ENCODE measurements at regions not wholly inside any gene's neighbourhood (a gene's known extent, or its start where the extent isn't known, plus 50 kb on each side); places are given as distances from the start of the nearest gene placed in this dataset.
"Not testable (repeated sequence)": the region's sequence is repeated elsewhere in the genome, so short reads cannot be mapped to it uniquely, and the experiment has no call there.

DNA sequence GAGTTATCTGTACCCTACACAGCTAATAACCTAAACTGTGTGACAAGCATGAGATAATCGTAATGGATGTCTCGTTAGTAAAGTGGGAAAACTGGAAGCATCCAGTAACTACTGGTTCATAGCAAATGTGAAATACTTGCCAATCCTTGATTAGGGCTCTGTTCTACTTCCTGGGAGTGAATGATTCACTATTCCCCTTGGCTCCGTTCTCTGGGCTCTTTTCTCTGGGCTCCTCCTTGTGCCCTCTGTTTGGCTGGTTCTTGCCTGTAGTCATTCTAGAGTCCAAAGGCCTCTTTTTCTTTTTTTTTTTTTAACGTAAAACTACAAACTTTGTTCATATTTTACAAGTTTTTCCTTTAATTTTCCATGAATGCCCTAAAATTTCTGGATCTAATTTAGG, 465.8 kb upstream of the PLXNA2 start:
- Histone ChIP-seq H3K27ac (ENCODE audit: low read length) (no peak overlapping the region), H3K9me3 (ENCODE audit: control insufficient read depth, low read depth, low read length) (no peaks in the 10 kb centered on the region), H3K36me3 (ENCODE audit: control insufficient read depth, low read depth, low read length) (no peaks in the 10 kb centered on the region), H3K4me3 (ENCODE audit: low read length) (no peak overlapping the region), H3K4me1 (ENCODE audit: control insufficient read depth, low read depth, low read length) (no peaks in the 10 kb centered on the region), H3K27me3 (ENCODE audit: control insufficient read depth, insufficient read depth, low read length) (no peaks in the 10 kb centered on the region), H3K9ac (ENCODE audit: low read length) (no peak overlapping the region)

DNA sequence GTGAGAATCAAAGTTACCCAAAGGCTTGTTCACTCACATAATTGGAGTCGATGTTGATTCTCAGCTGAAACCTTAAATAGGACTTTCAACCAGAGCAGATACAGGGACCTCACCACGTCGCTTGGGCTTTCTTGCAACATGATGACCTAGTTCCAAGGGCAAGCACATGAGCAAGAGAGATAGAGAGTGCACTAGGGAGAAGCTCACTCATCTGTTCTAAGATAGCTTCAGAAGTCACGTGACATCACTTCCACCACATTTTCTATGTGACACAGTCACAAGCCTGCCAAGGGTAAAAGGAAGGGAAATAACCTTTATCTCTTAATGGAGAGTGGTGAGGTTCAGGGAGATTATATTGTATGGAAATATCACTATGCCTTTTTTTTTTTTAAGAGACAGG, 470.1 kb upstream of the PLXNA2 start:
- H3K4me1 ChIP-seq (ENCODE audit: control insufficient read depth, low read depth, low read length), result peaks cover 3% of the 10 kb centered on the region
- H3K36me3 ChIP-seq (ENCODE audit: control insufficient read depth, low read depth, low read length), result no peaks in the 10 kb centered on the region
- H3K27ac ChIP-seq (ENCODE audit: low read length), result no peak overlapping the region
- no peaks in the 10 kb centered on the region for H3K9me3 ChIP-seq (ENCODE audit: control insufficient read depth, low read depth, low read length)
- H3K27me3 ChIP-seq (ENCODE audit: control insufficient read depth, insufficient read depth, low read length), result no peaks in the 10 kb centered on the region
- no peak overlapping the region for H3K4me3 ChIP-seq (ENCODE audit: low read length)
- no peak overlapping the region for H3K9ac ChIP-seq (ENCODE audit: low read length)

DNA sequence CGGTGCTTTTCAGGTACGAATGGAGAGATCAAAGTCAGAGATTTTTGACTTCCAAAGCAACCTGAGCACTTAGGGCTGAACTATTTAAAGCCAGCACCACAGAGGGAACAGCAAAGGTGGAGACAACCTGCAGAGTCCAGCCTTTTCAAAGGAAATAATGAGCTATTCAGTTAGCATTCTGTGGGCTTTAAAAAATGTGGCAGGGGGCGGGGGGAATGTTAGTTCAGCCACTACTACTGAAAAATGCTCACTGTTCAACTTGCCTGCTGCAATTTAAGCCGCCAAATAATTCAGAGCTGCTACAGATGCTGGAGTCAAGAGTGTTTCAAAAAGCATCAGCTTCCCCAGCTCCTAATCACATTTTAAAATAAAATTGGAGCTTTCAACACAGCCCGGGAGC, 473.3 kb upstream of the PLXNA2 start:
- H3K36me3 ChIP-seq (ENCODE audit: control insufficient read depth, low read depth, low read length), result no peaks in the 10 kb centered on the region
- peaks cover 3% of the 10 kb centered on the region for H3K4me1 ChIP-seq (ENCODE audit: control insufficient read depth, low read depth, low read length)
- H3K27ac ChIP-seq (ENCODE audit: low read length), result no peak overlapping the region
- no peak overlapping the region for H3K9ac ChIP-seq (ENCODE audit: low read length)
- no peak overlapping the region for H3K4me3 ChIP-seq (ENCODE audit: low read length)
- no peaks in the 10 kb centered on the region for H3K9me3 ChIP-seq (ENCODE audit: control insufficient read depth, low read depth, low read length)
- H3K27me3 ChIP-seq (ENCODE audit: control insufficient read depth, insufficient read depth, low read length), result no peaks in the 10 kb centered on the region

DNA sequence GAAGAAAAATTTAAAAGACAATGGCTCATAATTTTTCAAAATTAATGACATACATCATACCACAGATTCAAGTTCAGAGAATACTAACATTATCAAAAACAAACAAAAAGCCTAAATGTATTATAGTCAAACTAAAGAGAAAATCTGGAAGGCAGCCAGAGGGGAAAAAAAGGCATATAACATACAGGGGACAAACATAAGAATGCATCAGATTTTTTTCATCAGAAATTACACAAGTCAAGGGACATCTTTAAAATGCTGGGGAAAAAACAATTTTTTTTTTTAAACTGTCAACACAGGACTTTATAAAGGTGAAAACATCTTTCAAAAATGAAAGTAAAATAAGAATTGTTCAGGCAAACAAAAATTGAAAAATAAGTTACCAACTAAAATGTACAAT, 478.4 kb upstream of the PLXNA2 start:
- H3K36me3 ChIP-seq (ENCODE audit: control insufficient read depth, low read depth, low read length), result no peaks in the 10 kb centered on the region
- H3K9ac ChIP-seq (ENCODE audit: low read length), result no peak overlapping the region
- H3K4me1 ChIP-seq (ENCODE audit: control insufficient read depth, low read depth, low read length), result peaks cover 1% of the 10 kb centered on the region
- no peak overlapping the region for H3K4me3 ChIP-seq (ENCODE audit: low read length)
- no peaks in the 10 kb centered on the region for H3K9me3 ChIP-seq (ENCODE audit: control insufficient read depth, low read depth, low read length)
- no peak overlapping the region for H3K27ac ChIP-seq (ENCODE audit: low read length)
- H3K27me3 ChIP-seq (ENCODE audit: control insufficient read depth, insufficient read depth, low read length), result no peaks in the 10 kb centered on the region

DNA sequence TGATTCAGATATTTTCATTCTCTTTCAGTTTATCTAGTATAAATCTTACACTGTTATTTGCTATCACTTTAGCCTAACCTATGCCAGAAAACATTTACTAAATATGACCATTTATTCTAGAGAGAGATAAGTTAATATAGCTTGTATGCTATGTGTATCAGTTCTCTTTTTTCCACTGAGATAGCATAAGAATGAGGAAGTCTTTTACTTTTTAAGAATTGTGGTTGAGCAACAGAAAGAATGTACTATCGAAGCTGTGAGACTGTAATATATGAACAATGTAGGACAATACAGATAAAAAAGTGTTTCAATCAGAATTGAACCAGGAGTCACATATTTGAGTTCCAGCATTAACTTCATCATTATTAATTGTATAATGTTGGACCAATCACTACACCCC, 479.9 kb upstream of the PLXNA2 start:
- Histone ChIP-seq H3K36me3 (ENCODE audit: control insufficient read depth, low read depth, low read length) (no peaks in the 10 kb centered on the region), H3K9ac (ENCODE audit: low read length) (no peak overlapping the region), H3K27ac (ENCODE audit: low read length) (no peak overlapping the region), H3K9me3 (ENCODE audit: control insufficient read depth, low read depth, low read length) (no peaks in the 10 kb centered on the region), H3K4me3 (ENCODE audit: low read length) (no peak overlapping the region), H3K27me3 (ENCODE audit: control insufficient read depth, insufficient read depth, low read length) (no peaks in the 10 kb centered on the region), H3K4me1 (ENCODE audit: control insufficient read depth, low read depth, low read length) (no peaks in the 10 kb centered on the region)

DNA sequence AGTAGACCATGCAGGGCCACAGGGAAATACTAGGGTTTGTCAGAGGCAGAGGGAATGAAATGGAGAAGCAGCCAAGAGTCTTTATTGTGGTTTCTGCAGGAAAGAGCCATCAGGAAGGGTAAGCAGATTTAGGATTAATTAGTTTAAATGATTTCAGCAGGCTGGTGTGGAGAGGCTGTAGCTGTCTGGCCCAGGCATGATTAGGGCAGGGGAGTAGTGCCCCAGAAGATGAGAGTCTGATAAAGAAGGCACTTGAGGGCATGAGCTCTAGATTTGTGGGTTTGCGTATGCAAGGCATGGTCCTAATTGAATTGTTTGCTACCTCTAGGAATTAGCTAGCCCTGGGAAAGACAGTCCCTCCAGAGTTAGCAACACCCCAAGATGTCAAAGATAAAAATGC, 484.6 kb upstream of the PLXNA2 start:
- H3K27me3 ChIP-seq (ENCODE audit: control insufficient read depth, insufficient read depth, low read length), result no peaks in the 10 kb centered on the region
- no peak overlapping the region for H3K4me3 ChIP-seq (ENCODE audit: low read length)
- H3K4me1 ChIP-seq (ENCODE audit: control insufficient read depth, low read depth, low read length), result peaks cover 9% of the 10 kb centered on the region
- H3K9ac ChIP-seq (ENCODE audit: low read length), result no peak overlapping the region
- no peaks in the 10 kb centered on the region for H3K36me3 ChIP-seq (ENCODE audit: control insufficient read depth, low read depth, low read length)
- H3K27ac ChIP-seq (ENCODE audit: low read length), result no peak overlapping the region
- no peaks in the 10 kb centered on the region for H3K9me3 ChIP-seq (ENCODE audit: control insufficient read depth, low read depth, low read length)

DNA sequence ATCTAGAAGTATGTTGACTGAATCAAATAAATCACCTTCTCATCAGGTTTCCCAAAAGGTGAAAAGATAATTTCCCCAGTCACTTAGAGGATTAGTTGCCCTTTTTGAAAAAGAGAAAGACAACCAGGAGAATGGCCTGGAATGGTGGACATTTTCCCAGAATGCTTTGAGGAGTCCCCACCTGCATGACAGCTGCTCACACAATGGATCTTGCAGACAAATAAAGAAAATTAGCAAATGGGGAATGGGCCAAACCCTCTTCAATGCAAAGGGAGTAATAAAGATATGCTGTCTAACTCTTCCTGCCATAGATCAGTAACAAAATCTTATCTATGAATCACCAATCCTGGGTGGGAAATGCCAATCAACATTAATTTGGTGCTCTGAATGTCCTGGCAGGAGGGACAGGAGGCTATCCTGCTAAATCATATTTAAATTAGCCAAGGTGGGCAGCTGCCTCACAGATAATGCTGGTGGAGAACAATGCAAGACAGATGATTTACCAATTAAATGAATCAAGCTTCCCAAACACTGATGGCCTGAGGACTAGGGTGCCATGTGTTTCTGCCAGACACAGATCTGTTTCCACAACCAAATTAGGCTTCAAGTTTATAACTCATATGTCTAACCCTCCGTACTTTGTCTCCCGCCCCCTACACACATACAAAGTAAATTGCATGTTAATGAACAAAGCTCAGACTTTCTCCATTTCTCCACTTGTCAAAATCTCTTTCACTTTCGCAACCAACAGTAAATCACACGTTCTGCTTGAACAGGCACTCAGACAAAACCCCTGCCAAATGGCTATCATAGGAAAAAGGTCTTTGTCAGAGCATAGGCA, 488.0 kb upstream of the PLXNA2 start:
- H3K36me3 ChIP-seq (ENCODE audit: control insufficient read depth, low read depth, low read length), result no peaks in the 10 kb centered on the region
- H3K9me3 ChIP-seq (ENCODE audit: control insufficient read depth, low read depth, low read length), result no peaks in the 10 kb centered on the region
- no peaks in the 10 kb centered on the region for H3K27me3 ChIP-seq (ENCODE audit: control insufficient read depth, insufficient read depth, low read length)
- peaks cover 9% of the 10 kb centered on the region for H3K4me1 ChIP-seq (ENCODE audit: control insufficient read depth, low read depth, low read length)
- H3K27ac ChIP-seq (ENCODE audit: low read length), result no peak overlapping the region
- H3K9ac ChIP-seq (ENCODE audit: low read length), result no peak overlapping the region
- no peak overlapping the region for H3K4me3 ChIP-seq (ENCODE audit: low read length)

DNA sequence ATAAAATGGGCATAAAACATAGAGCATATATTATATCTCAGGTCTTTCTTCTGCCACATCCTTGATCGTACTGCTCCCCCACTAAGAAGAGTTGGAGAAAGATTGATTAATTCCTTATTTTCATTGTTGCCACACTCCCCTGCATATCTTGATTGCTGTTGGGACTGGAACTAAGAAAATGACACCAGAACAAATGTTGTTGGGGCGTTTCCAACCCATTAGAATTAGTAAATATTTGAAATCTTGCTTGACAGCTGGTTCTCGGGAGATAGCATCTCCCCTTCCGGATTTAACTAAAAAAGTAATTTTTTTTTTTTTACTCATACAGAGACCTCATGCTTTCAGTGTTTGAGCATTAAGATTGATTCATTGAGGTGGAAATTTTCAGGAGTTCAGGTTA, 493.0 kb upstream of the PLXNA2 start:
- peaks cover 6% of the 10 kb centered on the region for H3K4me1 ChIP-seq (ENCODE audit: control insufficient read depth, low read depth, low read length)

DNA sequence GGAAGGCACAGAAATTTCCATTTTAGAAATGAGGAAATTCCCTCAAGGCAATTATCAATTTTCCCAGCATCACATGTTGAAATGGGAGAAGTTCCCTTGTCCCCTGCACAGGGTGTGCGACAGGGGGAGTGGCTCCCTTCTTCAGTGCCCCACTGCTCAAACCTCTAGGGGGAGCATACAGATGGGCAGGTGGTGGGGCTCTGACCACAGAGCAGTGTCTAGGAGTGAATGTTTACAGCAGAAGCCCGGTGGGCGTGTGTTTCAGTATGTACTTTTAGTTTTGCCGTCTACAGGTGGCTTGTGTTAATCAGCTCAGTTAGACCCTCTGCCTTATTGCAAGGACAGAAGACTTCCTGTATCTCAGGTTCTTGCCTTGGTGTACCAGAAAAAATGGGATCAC, 493.7 kb upstream of the PLXNA2 start:
- Histone ChIP-seq H3K9ac (ENCODE audit: low read length) (no peak overlapping the region), H3K4me3 (ENCODE audit: low read length) (no peak overlapping the region), H3K27ac (ENCODE audit: low read length) (no peak overlapping the region), H3K4me1 (ENCODE audit: control insufficient read depth, low read depth, low read length) (no peaks in the 10 kb centered on the region), H3K27me3 (ENCODE audit: control insufficient read depth, insufficient read depth, low read length) (no peaks in the 10 kb centered on the region), H3K9me3 (ENCODE audit: control insufficient read depth, low read depth, low read length) (no peaks in the 10 kb centered on the region), H3K36me3 (ENCODE audit: control insufficient read depth, low read depth, low read length) (no peaks in the 10 kb centered on the region)

More for the DNA sequence above, 493.0 kb upstream of the PLXNA2 start:
- Histone ChIP-seq H3K9me3 (ENCODE audit: control insufficient read depth, low read depth, low read length) (no peaks in the 10 kb centered on the region), H3K4me3 (ENCODE audit: low read length) (no peak overlapping the region), H3K27me3 (ENCODE audit: control insufficient read depth, insufficient read depth, low read length) (no peaks in the 10 kb centered on the region), H3K9ac (ENCODE audit: low read length) (no peak overlapping the region), H3K27ac (ENCODE audit: low read length) (no peak overlapping the region), H3K36me3 (ENCODE audit: control insufficient read depth, low read depth, low read length) (no peaks in the 10 kb centered on the region)

DNA sequence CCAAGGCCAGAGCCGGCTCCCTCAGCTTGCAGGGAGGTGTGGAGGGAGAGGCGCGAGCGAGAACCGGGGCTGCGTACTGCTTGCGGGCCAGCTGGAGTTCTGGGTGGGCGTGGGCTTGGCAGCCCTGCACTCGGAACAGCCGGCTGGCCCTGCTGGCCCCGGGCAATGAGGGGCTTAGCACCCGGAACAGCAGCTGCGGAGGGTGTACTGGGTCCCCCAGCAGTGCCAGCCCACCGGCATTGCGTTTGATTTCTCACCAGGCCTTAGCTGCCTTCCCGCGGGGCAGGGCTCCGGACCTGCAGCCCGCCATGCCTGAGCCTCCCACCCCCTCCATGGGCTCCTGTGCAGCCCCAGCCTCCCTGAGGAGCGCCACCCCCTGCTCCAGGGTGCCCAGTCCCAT, 495.5 kb upstream of the PLXNA2 start:
- not testable (repeated sequence) for H3K4me3 ChIP-seq (ENCODE audit: low read length); H3K9ac ChIP-seq (ENCODE audit: low read length); H3K27me3 ChIP-seq (ENCODE audit: control insufficient read depth, insufficient read depth, low read length); H3K36me3 ChIP-seq (ENCODE audit: control insufficient read depth, low read depth, low read length); H3K27ac ChIP-seq (ENCODE audit: low read length); H3K4me1 ChIP-seq (ENCODE audit: control insufficient read depth, low read depth, low read length); H3K9me3 ChIP-seq (ENCODE audit: control insufficient read depth, low read depth, low read length)

DNA sequence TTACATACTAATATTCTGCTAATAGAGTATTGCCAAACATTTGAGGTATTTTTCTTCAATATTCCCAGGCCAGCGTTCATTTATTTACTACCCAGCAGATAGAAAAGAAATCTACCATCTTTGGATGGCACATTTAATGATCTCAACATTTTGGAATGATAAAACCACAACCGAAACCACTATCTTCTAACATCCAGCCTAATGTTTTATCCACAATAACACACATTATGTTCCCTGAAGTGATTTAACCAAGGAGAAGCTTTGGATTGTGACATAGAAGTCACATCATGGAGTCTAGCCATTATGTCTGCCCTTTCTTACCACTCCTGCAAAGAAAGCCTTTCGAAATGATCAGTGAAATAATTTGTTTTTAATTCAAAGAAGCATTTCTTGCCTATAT, 497.1 kb upstream of the PLXNA2 start:
- Histone ChIP-seq H3K27me3 (ENCODE audit: control insufficient read depth, insufficient read depth, low read length) (no peaks in the 10 kb centered on the region), H3K9me3 (ENCODE audit: control insufficient read depth, low read depth, low read length) (no peaks in the 10 kb centered on the region), H3K4me3 (ENCODE audit: low read length) (no peak overlapping the region), H3K27ac (ENCODE audit: low read length) (no peak overlapping the region), H3K36me3 (ENCODE audit: control insufficient read depth, low read depth, low read length) (no peaks in the 10 kb centered on the region), H3K9ac (ENCODE audit: low read length) (no peak overlapping the region), H3K4me1 (ENCODE audit: control insufficient read depth, low read depth, low read length) (no peaks in the 10 kb centered on the region)

DNA sequence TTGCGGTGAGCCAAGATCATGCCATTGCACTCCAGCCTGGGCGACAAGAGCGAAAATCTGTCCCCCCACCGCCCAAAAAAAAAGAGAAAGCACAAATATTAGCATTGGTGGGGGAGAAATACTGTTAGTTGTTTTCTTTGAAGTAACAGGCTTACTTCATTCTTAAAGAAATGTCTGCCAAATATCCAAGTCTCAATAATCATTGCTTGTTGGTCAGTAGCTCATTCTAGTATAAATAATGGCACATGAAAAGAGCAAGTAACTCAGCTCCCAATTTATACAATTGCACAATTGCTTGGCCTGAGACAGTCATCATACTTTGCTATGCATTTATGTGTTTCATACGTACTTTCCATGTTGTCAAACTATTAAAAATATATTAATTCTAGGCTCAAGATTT, 499.2 kb upstream of the PLXNA2 start:
- Histone ChIP-seq H3K9ac (ENCODE audit: low read length) (no peak overlapping the region), H3K9me3 (ENCODE audit: control insufficient read depth, low read depth, low read length) (no peaks in the 10 kb centered on the region), H3K27me3 (ENCODE audit: control insufficient read depth, insufficient read depth, low read length) (no peaks in the 10 kb centered on the region), H3K4me3 (ENCODE audit: low read length) (no peak overlapping the region), H3K4me1 (ENCODE audit: control insufficient read depth, low read depth, low read length) (no peaks in the 10 kb centered on the region), H3K36me3 (ENCODE audit: control insufficient read depth, low read depth, low read length) (no peaks in the 10 kb centered on the region), H3K27ac (ENCODE audit: low read length) (no peak overlapping the region)

Measured in iPS-18a (cell line).